OCI-LY7 (cell line): ENCODE measurements at regions not wholly inside any gene's neighbourhood (a gene's known extent, or its start where the extent isn't known, plus 50 kb on each side); places are given as distances from the start of the nearest gene placed in this dataset.

ENCODE experiments used
- BruUV-seq: library from RNA; stranded (reverse); fragments of 400-500 nt; replicated peaks from 2 replicates; lab custom pipeline; 2021; lab: Mats Ljungman, UMichigan
- CTCF ChIA-PET: fragments of 300-600 bp; sonication (Branson Sonifier 250); formaldehyde crosslinking; loops from one replicate; lab custom pipeline; 2022; ENCODE audit warnings: antibody characterized with exemption; ENCODE audit not compliant: unreplicated experiment; lab: Charles Lee
- POLR2A ChIA-PET: fragments of 300-600 bp; sonication (Branson Sonifier 250); formaldehyde crosslinking; loops from one replicate; lab custom pipeline; 2022; ENCODE audit warnings: antibody characterized with exemption; lab: Charles Lee
- DNase-seq: peaks from one replicate; pipeline ENCODE4 v3.0.0-alpha.2; 2015; ENCODE audit warnings: low spot score
- H2AFZ ChIP-seq: fragments of 200-600 bp; sonication (generic), shearing (Covaris generic); 2 replicates; pipeline ENCODE4 v1.6.1; 2014; ENCODE audit warnings: mild to moderate bottlenecking, antibody characterized with exemption, low read length, moderate library complexity
- H3K27ac ChIP-seq: fragments of 200-600 bp; sonication (generic); 2 replicates; pipeline ENCODE4 v1.5.1; 2014; ENCODE audit warnings: mixed run types, low read depth, mild to moderate bottlenecking, moderate library complexity, low read length, inconsistent platforms; ENCODE audit not compliant: poor library complexity, severe bottlenecking
- H3K36me3 ChIP-seq: fragments of 200-600 bp; sonication (generic); 2 replicates; pipeline ENCODE4 v1.6.1; 2014; ENCODE audit warnings: mild to moderate bottlenecking, antibody characterized with exemption, low read length, moderate library complexity, mixed read lengths; ENCODE audit not compliant: insufficient read depth
- H3K4me1 ChIP-seq: fragments of 200-600 bp; sonication (generic); 2 replicates; pipeline ENCODE4 v1.5.1; 2014; ENCODE audit warnings: mild to moderate bottlenecking, low read length; ENCODE audit not compliant: insufficient read depth, poor library complexity, severe bottlenecking
- H3K4me2 ChIP-seq: fragments of 200-600 bp; sonication (generic); 2 replicates; pipeline ENCODE4 v1.6.1; 2014; ENCODE audit warnings: mild to moderate bottlenecking, low read length
- H3K4me3 ChIP-seq: fragments of 200-600 bp; sonication (generic); 2 replicates; pipeline ENCODE4 v1.5.1; 2014; ENCODE audit warnings: mild to moderate bottlenecking, low read depth, low read length; ENCODE audit not compliant: poor library complexity, severe bottlenecking
- H3K79me2 ChIP-seq: fragments of 200-600 bp; sonication (generic); 2 replicates; pipeline ENCODE4 v1.6.1; 2016; ENCODE audit warnings: low read depth, mild to moderate bottlenecking, low read length, moderate library complexity, mixed read lengths; ENCODE audit not compliant: insufficient read depth
- H3K9me2 ChIP-seq: fragments of 200-600 bp; sonication (generic); 2 replicates; pipeline ENCODE4 v1.6.1; 2016; ENCODE audit warnings: mild to moderate bottlenecking, low read length, mixed read lengths; ENCODE audit not compliant: insufficient read depth
- H3K9me3 ChIP-seq: fragments of 200-600 bp; sonication (generic); 2 replicates; pipeline ENCODE4 v1.6.1; 2014; ENCODE audit warnings: mild to moderate bottlenecking, mixed run types, low read length, mixed read lengths
- H4K20me1 ChIP-seq: fragments of 200-600 bp; sonication (generic); 2 replicates; pipeline ENCODE4 v1.6.1; 2014; ENCODE audit warnings: mild to moderate bottlenecking, antibody characterized with exemption, low read length, moderate library complexity, mixed read lengths; ENCODE audit not compliant: insufficient read depth
- EZH2phosphoT487 ChIP-seq: fragments of 200-600 bp; sonication (generic); IDR thresholded peaks from 2 replicates; pipeline ENCODE4 v1.6.1; 2018; ENCODE audit warnings: low read depth, borderline replicate concordance, mild to moderate bottlenecking, mixed run types, antibody characterized with exemption, low read length, moderate library complexity, mixed read lengths
- intact Hi-C: fragments of 100-400 bp; cut with micrococcal nuclease; formaldehyde crosslinking; loops from one replicate; pipeline ENCODE4 v1.10.0; 2022; ENCODE audit not compliant: unreplicated experiment
- TF ChIP-seq, protein P1 (sequence below): fragments of 200-600 bp; sonication (generic); conservative IDR thresholded peaks from 2 replicates; pipeline ENCODE4 v1.5.1; 2014; ENCODE audit warnings: mild to moderate bottlenecking, antibody characterized with exemption, low read length, moderate library complexity, mixed read lengths

DNA sequence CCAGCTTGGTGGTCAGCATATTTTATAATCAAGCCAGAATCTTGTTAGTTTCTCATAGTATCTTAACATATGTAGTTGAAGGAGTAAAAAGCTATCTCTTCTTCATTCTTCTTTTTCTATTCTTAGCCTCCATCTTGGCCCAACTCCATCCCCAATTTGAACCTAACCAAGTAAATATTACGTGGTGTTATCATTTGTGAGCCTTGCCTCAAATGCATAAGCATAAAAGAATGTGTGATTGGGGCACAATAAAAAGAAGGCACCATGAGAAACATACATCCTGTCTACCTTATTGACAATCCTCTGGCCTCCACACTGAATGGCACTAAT is 181.4 kb upstream of the BMP4 start:
- Histone ChIP-seq H3K27ac (no peak overlapping the region), H3K9me3 (no peaks in the 10 kb centered on the region), H3K4me1 (no peaks in the 10 kb centered on the region), H3K9me2 (no peaks in the 10 kb centered on the region), H4K20me1 (no peaks in the 10 kb centered on the region), H3K79me2 (no peaks in the 10 kb centered on the region), H2AFZ (no peak overlapping the region), H3K4me3 (no peak overlapping the region), H3K4me2 (no peak overlapping the region), H3K36me3 (no peaks in the 10 kb centered on the region)
- intact Hi-C loops = no loop called here
- CTCF ChIA-PET = no interaction called here
- no peak for DNase-seq
- BruUV-seq = no TSS peak
- TF ChIP-seq, protein P1, sequence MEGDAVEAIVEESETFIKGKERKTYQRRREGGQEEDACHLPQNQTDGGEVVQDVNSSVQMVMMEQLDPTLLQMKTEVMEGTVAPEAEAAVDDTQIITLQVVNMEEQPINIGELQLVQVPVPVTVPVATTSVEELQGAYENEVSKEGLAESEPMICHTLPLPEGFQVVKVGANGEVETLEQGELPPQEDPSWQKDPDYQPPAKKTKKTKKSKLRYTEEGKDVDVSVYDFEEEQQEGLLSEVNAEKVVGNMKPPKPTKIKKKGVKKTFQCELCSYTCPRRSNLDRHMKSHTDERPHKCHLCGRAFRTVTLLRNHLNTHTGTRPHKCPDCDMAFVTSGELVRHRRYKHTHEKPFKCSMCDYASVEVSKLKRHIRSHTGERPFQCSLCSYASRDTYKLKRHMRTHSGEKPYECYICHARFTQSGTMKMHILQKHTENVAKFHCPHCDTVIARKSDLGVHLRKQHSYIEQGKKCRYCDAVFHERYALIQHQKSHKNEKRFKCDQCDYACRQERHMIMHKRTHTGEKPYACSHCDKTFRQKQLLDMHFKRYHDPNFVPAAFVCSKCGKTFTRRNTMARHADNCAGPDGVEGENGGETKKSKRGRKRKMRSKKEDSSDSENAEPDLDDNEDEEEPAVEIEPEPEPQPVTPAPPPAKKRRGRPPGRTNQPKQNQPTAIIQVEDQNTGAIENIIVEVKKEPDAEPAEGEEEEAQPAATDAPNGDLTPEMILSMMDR = no peak
- no peak for TF ChIP-seq EZH2phosphoT487
- POLR2A ChIA-PET = interaction anchor here (0.9 kb wide), 1 partner anchor 130 kb away, joined by 3 read pairs; no protein-coding TSS in a partner anchor

DNA sequence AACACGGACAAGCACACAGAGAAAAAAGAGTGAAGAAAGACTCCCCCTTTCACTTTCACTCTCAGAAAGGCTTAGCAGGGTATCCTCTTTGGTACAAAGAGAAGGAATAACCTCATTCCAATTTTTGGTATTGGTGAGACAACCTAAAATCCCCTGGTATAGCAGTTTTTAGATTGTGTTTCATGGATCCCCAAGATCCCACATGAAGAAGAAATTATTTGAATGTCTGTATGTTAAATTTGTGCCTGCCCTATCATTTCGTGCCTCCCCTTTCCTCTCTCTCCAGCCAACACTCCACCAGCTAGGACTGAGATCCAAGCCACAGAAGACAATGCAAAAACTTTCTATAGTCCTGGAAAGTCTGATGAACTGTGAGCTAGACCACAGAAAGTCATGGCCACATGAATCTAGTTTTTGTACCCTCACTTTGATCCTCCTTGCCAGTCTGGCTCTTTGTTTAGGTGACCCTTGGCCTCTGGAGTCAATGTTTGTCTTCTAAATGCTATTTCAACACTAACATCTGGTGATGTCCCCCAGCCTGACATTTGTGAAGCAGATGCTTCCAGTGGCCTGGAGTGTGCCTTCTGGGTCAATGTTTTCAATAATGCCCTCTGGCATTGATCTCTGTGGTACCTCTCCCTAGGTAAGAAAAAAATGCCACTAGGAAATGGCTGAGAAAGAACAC is 181.9 kb upstream of the BMP4 start:
- Histone ChIP-seq H3K79me2 (no peaks in the 10 kb centered on the region), H3K4me1 (no peaks in the 10 kb centered on the region), H2AFZ (no peak overlapping the region), H3K9me2 (no peaks in the 10 kb centered on the region), H3K36me3 (no peaks in the 10 kb centered on the region), H3K4me2 (no peak overlapping the region), H4K20me1 (no peaks in the 10 kb centered on the region), H3K9me3 (no peaks in the 10 kb centered on the region), H3K27ac (no peak overlapping the region), H3K4me3 (no peak overlapping the region)
- TF ChIP-seq EZH2phosphoT487 = no peak
- TF ChIP-seq, protein P1 = no peak
- DNase-seq = no peak
- CTCF ChIA-PET = no interaction called here
- intact Hi-C loops = no loop called here
- BruUV-seq = no TSS peak
- POLR2A ChIA-PET = interaction anchor here (0.9 kb wide), 1 partner anchor 130 kb away, joined by 3 read pairs; no protein-coding TSS in a partner anchor

DNA sequence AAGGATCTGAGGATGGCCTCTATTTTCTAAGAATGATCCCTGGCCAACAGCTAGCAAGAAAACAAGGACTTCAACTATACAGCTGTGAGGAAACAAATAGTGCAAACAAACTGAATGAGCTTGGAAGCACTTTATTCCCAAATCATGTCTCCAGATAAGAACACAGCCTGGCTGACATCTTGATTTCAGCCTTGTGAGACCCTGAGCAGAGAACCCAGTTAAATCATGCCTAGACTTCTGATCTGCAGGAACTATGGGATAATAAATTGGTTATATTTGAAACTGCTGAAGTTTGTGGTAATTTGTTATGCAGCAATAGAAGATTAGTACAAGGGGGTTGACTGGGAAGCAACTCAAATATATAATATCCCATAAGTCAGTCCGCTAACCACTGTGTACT is 183.9 kb upstream of the BMP4 start:
- Histone ChIP-seq H3K36me3 (no peaks in the 10 kb centered on the region), H3K4me3 (no peak overlapping the region), H4K20me1 (no peaks in the 10 kb centered on the region), H3K9me2 (no peaks in the 10 kb centered on the region), H3K9me3 (no peaks in the 10 kb centered on the region), H2AFZ (no peak overlapping the region), H3K4me1 (no peaks in the 10 kb centered on the region), H3K27ac (no peak overlapping the region), H3K4me2 (no peak overlapping the region), H3K79me2 (no peaks in the 10 kb centered on the region)
- POLR2A ChIA-PET = interaction anchor here (1.1 kb wide), 1 partner anchor 31 kb away, joined by 3 read pairs; no protein-coding TSS in a partner anchor
- CTCF ChIA-PET = no interaction called here
- TF ChIP-seq, protein P1 = no peak
- no peak for TF ChIP-seq EZH2phosphoT487
- intact Hi-C loops = no loop called here
- no peak for DNase-seq
- no TSS peak for BruUV-seq
